Left cardiac atrium (tissue), 4 donors: ENCODE measurements at regions not wholly inside any gene's neighbourhood (a gene's known extent, or its start where the extent isn't known, plus 50 kb on each side); places are given as distances from the start of the nearest gene placed in this dataset.
"Not testable (repeated sequence)": the region's sequence is repeated elsewhere in the genome, so short reads cannot be mapped to it uniquely, and the experiment has no call there.

ENCODE experiments used
- ATAC-seq, 2 donors: fragments of 200-7000 bp; cut with Tn5 transposase; one replicate each; pipeline ENCODE4 v1.9.1; 2020; ENCODE audit warnings: mild to moderate bottlenecking in 2 of 2, moderate library complexity in 2 of 2
- DNase-seq: peaks from one replicate; pipeline ENCODE4 v3.0.0-alpha.2; 2020
- intact Hi-C, 2 donors: fragments of 100-400 bp; cut with DNase I; formaldehyde crosslinking; loops; one replicate each; pipeline versions ENCODE4 v1.14.1 to v1.15.1; 2022 to 2023
- donor health status: DM: no; HTN: yes; CAD: no.
- donor health status: DM: no; HTN: yes; CAD: no; lungs with severe emphysema.
- donor health status: DM: yes; HTN: yes; CAD: no.
- donor health status: Dilated cardiomyopathy.

DNA sequence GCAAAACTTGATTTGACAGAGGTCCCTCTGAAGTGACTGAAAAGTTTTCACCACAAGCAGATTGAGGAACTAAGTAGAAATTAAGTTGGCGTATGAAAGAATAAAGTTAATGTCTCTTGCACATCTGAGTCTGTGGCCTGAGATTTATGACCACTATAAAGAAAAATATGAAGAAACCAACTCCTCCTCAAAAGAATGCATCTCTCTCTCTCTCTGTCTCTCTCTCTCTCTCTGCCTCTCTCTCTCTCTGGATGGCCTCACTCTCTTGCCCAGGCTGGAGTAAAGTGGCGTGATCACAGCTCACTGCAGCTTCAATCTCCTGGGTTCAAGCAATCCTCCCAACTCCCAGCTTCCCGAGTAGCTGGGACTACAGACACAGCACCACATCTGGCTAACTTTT is 55.2 kb downstream of the RPL22L1 start:
- no peak for ATAC-seq
- intact Hi-C loops, result loop anchor here (5.0 kb wide), 3 partner anchors 258 to 503 kb away; no protein-coding TSS in a partner anchor
- DNase-seq, result no peak

DNA sequence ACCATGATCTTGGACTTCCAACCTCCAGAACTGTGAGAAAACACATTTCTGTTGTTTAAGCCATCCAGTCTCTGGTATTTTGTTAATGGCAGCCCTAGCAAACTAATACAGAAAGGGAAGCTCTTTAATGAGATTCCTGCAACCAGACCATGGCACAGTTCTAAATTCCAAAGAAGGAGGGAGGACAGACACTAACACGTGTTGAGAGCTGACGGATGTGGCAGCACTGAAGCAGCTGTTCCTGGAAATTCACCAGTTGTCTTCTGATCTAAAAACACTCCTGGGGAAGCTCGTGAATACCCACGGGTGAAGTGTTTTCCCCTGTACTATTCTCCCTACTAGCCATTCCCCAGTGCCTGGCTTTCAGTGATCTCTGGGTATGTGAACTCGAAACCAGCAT is 56.7 kb downstream of the RPL22L1 start:
- ATAC-seq, result peak in 1 of 2 donors; percentile 46
- intact Hi-C loops, result loop anchor here (5.0 kb wide), 3 partner anchors 256 to 501 kb away; no protein-coding TSS in a partner anchor
- DNase-seq, result no peak

GRCh38 chr3:170811928-170812591 is 57.9 kb downstream of the RPL22L1 start:
- ATAC-seq, result peak; percentile 82 to 88
- intact Hi-C loops, result loop anchor here (5.0 kb wide), 3 partner anchors 255 to 500 kb away; no protein-coding TSS in a partner anchor
- DNase-seq, result peak; percentile 39

DNA sequence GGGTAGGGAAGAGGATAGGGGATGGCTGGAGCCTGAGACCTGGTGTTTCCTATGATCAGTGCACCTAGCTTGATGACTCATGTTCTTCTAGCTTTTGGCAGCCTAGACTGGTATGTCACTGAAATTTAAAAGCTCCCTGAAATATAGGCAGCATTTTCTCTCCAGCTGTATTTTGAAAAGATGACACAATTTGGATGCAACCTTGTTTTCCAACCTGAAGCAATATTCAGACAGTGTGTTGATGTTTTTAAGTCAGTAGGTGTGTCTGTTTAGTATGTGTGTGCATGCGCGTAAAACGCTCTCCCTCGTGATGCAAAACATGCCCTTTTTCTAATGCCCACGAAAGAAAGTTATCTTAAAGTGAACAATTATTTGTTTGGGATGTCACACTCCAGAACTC is 58.5 kb downstream of the RPL22L1 start:
- intact Hi-C loops, result loop anchor here (5.0 kb wide), 3 partner anchors 254 to 499 kb away; no protein-coding TSS in a partner anchor
- peak in 1 of 2 donors; percentile 54 for ATAC-seq
- DNase-seq, result no peak

DNA sequence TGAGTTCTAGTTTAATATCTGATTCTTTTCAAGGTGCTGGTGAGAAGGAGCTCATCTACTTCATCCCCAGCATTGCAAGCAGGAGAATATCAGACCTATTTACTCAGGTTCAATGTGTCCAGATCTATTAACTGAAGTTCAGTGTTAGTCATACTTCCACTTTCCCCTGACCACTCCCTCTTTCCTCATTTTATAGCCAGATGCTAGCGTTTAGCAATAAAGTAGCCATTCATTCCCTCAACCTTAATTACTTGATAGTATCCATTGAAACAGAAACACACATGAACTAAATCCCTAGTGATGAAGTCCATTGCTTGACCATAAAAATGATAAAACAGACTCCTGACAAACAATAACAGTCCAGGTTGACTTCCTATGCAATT is 60.0 kb downstream of the RPL22L1 start:
- DNase-seq (no peak), ATAC-seq (no peak)
- intact Hi-C loops, result loop anchor here (5.0 to 10.0 kb wide), 4 partner anchors 115 to 498 kb away; no protein-coding TSS in a partner anchor

DNA sequence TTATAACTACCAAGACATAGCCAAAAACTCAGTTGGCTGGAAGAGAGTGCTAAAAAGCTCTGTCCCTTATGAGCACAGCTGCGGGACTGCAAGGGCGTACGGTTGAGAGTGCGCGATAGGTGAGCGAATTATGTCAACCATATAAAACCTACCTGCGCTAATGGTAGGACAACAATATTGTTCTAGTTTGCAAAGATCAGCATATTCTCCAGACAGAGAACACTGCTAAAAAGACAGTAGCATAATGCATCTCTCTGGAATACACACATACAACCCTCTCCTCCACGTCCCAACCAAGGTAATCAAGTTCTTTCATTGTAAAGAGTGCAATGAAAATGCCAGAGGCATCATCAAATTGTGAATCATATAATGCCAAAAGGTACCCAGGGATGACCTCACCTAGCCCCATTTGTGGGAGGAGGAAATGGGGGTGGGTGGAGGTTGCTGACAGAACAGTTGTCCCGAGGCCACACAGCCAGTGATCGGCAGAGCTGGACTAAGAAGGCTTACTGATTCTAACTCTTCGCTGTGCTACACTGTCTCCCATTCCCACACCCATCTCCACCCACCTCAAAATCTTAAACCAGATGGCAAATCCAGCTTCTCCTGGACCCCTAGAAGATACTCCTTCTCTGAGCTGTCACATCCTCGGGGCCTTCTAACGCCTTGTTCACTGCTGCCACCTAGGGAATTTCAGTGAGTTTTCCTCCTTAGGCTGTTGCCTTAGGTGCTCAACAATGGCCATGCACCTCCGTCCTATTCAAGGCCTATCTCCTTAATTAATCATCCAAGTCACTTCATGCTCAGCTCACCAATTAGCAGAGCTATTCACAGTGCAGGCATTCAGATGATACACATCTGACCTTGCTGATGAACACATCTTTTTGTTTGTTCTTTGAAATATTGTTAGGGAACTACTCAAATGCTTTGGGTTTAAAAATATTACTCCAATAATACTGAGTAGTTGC is 60.7 kb downstream of the RPL22L1 start:
- ATAC-seq (peak in 1 of 2 donors; percentile 65), DNase-seq (no peak)
- intact Hi-C loops, result loop anchor here in 1 of 2 donors (10.0 kb wide), 1 partner anchor 114 kb away; no protein-coding TSS in a partner anchor

GRCh38 chr3:170808041-170808440 is 62.0 kb downstream of the RPL22L1 start:
- intact Hi-C loops, result loop anchor here in 1 of 2 donors (10.0 kb wide), 1 partner anchor 113 kb away; no protein-coding TSS in a partner anchor
- ATAC-seq (no peak), DNase-seq (no peak)

- no peak for DNase-seq
- intact Hi-C loops, result loop anchor here in 1 of 2 donors (10.0 kb wide), 1 partner anchor 112 kb away; no protein-coding TSS in a partner anchor
- no peak for ATAC-seq
These were observed 63.3 kb downstream of the RPL22L1 start for GRCh38 chr3:170806676-170807075.

GRCh38 chr3:170806141-170806540 is 63.9 kb downstream of the RPL22L1 start:
- ATAC-seq (no peak), DNase-seq (no peak)
- intact Hi-C loops, result loop anchor here in 1 of 2 donors (10.0 kb wide), 1 partner anchor 111 kb away; no protein-coding TSS in a partner anchor

DNA sequence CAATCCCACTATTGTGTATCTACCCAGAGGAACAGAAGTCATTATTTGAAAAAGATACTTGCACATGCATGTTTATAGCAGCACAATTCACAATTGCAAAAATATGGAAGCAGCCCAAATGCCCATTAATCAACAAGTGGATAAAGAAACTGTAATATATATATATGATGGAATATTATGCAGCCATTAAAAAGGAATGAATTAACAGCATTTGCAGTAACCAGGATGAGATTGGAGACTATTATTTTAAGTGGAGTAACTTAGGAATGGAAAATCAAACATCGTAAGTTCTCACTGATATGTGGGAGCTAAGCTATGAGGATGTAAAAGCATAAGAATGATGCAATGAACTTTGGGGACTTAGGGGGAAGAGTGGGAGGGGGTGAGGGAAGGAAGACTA is 64.7 kb downstream of the RPL22L1 start:
- intact Hi-C loops, result loop anchor here in 1 of 2 donors (10.0 kb wide), 1 partner anchor 110 kb away; no protein-coding TSS in a partner anchor
- DNase-seq, ATAC-seq: not testable (repeated sequence)

- not testable (repeated sequence) for DNase-seq
- intact Hi-C loops, result loop anchor here in 1 of 2 donors (10.0 kb wide), 1 partner anchor 110 kb away; no protein-coding TSS in a partner anchor
These were observed 65.4 kb downstream of the RPL22L1 start for GRCh38 chr3:170804634-170805033.

DNA sequence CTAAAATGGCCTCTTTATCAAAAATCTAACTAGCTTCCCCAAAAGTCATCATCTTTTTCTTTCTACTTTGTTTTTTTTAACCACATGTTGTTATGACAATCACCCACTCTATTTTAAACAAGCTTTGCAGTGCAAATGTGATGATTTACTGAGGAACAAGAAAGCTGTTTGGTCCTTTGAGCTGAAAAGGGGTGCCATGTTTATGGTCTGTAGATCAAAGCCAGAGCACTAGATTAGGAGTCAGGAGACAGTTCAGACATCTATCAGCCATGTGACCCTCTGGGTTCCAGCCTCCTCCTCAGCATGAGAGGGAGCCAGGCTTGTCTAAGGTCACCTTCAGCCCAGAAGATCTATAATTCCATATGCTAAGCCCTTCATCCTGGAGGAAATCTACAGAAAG is 65.9 kb downstream of the RPL22L1 start:
- intact Hi-C loops, result loop anchor here in 1 of 2 donors (10.0 kb wide), 1 partner anchor 109 kb away; no protein-coding TSS in a partner anchor
- DNase-seq (no peak), ATAC-seq (no peak)

More at GRCh38 chr3:170804634-170805033, 65.4 kb downstream of the RPL22L1 start:
- not testable (repeated sequence) for ATAC-seq

DNA sequence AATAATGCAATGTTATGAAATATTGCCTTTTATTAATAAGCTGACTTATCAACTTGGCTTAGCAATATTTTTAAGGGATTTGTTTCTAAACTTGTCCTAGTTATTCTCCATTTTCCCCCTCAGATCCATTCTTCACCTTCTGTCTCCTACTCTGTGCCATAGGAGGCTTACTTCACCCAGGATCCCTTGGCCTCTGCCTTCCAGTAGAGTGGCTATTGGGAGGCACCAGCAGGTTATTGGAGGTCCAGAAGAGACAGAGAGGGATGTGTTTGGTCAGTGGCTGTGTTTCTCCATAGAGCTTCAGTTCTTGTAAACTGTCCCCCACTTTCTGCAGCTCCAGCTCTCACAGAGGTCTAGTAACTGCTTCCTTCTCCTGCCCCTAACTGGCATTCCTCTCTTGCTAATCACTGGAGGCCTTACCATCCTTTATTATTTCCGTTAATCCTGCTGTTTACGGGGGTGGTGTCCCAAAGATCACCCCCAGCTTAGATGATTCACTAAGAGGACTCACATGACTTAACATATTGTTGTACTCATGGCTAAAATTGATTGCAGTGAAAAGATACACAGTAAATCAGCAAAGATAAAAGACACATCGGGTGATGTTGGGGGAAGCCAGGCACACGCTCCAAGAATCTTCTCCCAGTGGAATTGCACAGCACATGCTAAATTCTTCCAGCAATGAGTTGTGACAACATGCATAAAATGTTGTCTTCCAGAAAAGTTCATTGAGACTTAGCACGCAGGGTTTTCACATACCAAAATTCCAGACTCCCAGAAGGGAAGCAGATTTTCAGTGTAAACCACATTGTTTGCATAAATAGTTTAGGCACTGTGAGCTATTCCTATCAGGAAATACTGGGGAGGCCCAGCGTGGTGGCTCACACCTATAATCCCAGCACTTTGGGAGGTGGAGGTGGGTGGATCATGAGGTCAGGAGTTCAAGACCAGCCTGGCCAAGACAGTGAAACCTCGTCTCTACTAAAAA is 67.5 kb downstream of the RPL22L1 start:
- ATAC-seq, result peak; percentile 17 to 71
- no peak for DNase-seq
- intact Hi-C loops, result loop anchor here in 1 of 2 donors (10.0 kb wide), 1 partner anchor 108 kb away; no protein-coding TSS in a partner anchor

DNA sequence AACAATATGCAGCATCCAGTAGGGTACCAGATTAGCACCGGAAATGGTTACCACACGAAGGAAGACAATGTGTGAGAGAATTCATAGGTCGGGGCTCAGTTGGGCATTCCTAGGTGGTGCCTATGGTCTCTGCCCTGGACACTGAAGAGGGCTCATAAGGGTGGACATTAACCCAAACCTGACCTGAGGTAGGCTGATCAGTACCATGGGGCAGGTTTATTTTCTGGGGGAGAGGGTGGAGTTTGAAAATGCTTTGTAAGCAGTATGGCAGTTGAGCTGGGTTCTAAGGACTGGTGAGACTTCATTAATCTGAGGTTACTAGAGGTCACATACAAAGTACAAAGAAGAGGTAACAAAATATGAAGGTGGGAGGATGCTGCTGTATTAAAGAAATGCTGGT is 68.4 kb downstream of the RPL22L1 start:
- DNase-seq, result no peak
- intact Hi-C loops, result loop anchor here in 1 of 2 donors (10.0 kb wide), 1 partner anchor 107 kb away; no protein-coding TSS in a partner anchor
- ATAC-seq, result no peak

- not testable (repeated sequence) for DNase-seq, ATAC-seq
- intact Hi-C loops, result loop anchor here in 1 of 2 donors (10.0 kb wide), 1 partner anchor 105 kb away; no protein-coding TSS in a partner anchor
These were observed 69.7 kb downstream of the RPL22L1 start for GRCh38 chr3:170800275-170800674.

DNA sequence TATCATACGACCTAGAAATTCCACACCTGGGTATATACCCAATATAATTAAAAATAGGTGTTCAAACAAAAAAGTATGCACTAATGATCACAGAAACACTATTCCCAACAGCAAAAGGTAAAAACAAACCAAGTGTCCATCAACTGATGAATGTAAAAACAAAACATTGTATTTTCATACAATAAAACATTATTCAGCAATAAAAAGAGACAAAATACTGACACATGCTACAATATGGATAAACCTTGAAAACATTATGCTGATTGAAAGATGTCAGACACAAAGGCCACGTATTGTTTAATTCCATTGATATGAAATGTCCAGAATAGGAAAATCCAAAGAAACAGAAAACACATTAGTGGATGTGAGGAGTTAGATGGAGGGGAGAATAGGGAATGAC is 71.0 kb downstream of the RPL22L1 start:
- ATAC-seq, result no peak
- DNase-seq, result no peak
- intact Hi-C loops, result no loop called here

GRCh38 chr3:170797685-170798084 is 72.3 kb downstream of the RPL22L1 start:
- no peak for DNase-seq
- no peak for ATAC-seq
- intact Hi-C loops, result no loop called here

DNA sequence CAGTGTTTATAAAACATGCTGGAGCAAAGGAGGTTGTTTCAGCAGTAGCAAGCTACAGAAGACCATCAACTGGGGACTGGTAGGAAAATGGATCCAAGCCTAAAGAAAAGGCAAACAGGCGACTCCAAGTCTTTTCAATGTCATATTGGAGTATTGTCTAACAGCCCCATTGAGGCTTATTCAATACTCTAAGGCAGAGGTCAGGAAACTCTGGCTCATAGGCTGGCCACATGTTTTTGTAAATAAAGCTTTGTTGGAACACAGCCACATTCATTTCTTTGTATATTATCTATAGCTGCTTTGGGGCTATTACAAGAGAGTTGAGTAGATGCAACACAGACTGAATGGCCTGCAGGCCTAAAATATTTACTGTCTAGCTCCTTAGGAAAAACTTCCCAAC is 77.5 kb downstream of the RPL22L1 start:
- no peak for DNase-seq
- intact Hi-C loops, result no loop called here
- ATAC-seq, result no peak
